ENCODE measurements at regions not wholly inside any gene's neighbourhood (a gene's known extent, or its start where the extent isn't known, plus 50 kb on each side); places are given as distances from the start of the nearest gene placed in this dataset.

- no peak for DNase-seq (ENCODE audit: low spot score)
Observed at GRCh38 chr7:156309016-156309620, 331.5 kb upstream of the RNF32 start.

- DNase-seq (ENCODE audit: low spot score) = no peak
Observed at GRCh38 chr7:156307193-156307592, 333.4 kb upstream of the RNF32 start.

- no peak for DNase-seq (ENCODE audit: low spot score)
Observed at GRCh38 chr7:156305351-156305750, 335.2 kb upstream of the RNF32 start.

- DNase-seq (ENCODE audit: low spot score) = no peak
Observed at GRCh38 chr7:156282816-156283215, 357.8 kb upstream of the RNF32 start.

- no peak for DNase-seq (ENCODE audit: low spot score)
Observed at GRCh38 chr7:156279635-156280034, 360.9 kb upstream of the RNF32 start.

GRCh38 chr7:156275292-156275691 is 365.3 kb upstream of the RNF32 start:
- no peak for DNase-seq (ENCODE audit: low spot score)

GRCh38 chr7:156274557-156274956 is 366.0 kb upstream of the RNF32 start:
- no peak for DNase-seq (ENCODE audit: low spot score)

- no peak for DNase-seq (ENCODE audit: low spot score)
Observed at GRCh38 chr7:156261581-156261980, 379.0 kb upstream of the RNF32 start.

- DNase-seq (ENCODE audit: low spot score) = no peak
Observed at GRCh38 chr7:156257904-156258303, 382.7 kb upstream of the RNF32 start.

- no peak for DNase-seq (ENCODE audit: low spot score)
Observed at GRCh38 chr7:156255635-156256034, 384.9 kb upstream of the RNF32 start.

- no peak for DNase-seq (ENCODE audit: low spot score)
Observed at GRCh38 chr7:156251861-156252260, 388.7 kb upstream of the RNF32 start.

- DNase-seq (ENCODE audit: low spot score) = no peak
Observed at GRCh38 chr7:156240532-156240931, 400.0 kb upstream of the RNF32 start.

- DNase-seq (ENCODE audit: low spot score) = no peak
Observed at GRCh38 chr7:156238366-156239133, 402.0 kb upstream of the RNF32 start.

- no peak for DNase-seq (ENCODE audit: low spot score)
Observed at GRCh38 chr7:156237614-156238013, 403.0 kb upstream of the RNF32 start.

- no peak for DNase-seq (ENCODE audit: low spot score)
Observed at GRCh38 chr7:156236936-156237599, 403.5 kb upstream of the RNF32 start.

- no peak for DNase-seq (ENCODE audit: low spot score)
Observed at GRCh38 chr7:156236181-156236889, 404.2 kb upstream of the RNF32 start.

- no peak for DNase-seq (ENCODE audit: low spot score)
Observed at GRCh38 chr7:156234666-156235494, 405.7 kb upstream of the RNF32 start.

- DNase-seq (ENCODE audit: low spot score) = no peak
Observed at GRCh38 chr7:156234192-156234591, 406.4 kb upstream of the RNF32 start.

- no peak for DNase-seq (ENCODE audit: low spot score)
Observed at GRCh38 chr7:156232931-156233705, 407.5 kb upstream of the RNF32 start.

GRCh38 chr7:156230576-156230975 is 410.0 kb upstream of the RNF32 start:
- no peak for DNase-seq (ENCODE audit: low spot score)

GRCh38 chr7:156224833-156225225 is 412.6 kb upstream of the SHH start:
- DNase-seq (ENCODE audit: low spot score) = no peak

All from NAMALWA (cell line).